Spleen (tissue), 11 donors: ENCODE measurements at regions not wholly inside any gene's neighbourhood (a gene's known extent, or its start where the extent isn't known, plus 50 kb on each side); places are given as distances from the start of the nearest gene placed in this dataset.
"Not testable (repeated sequence)": the region's sequence is repeated elsewhere in the genome, so short reads cannot be mapped to it uniquely, and the experiment has no call there.

Experiments
- DNase-seq: peaks from one replicate; pipeline ENCODE4 v3.0.0-alpha.2; 2020
- H3K27ac ChIP-seq, 8 donors: fragments of 200-600 bp; sonication (generic) in 7 of 8; 1 replicate in 4 of 8; 2 replicates in 4 of 8; pipeline versions ENCODE4 v1.5.0 to v1.8.0; 2016 to 2021; ENCODE audit warnings: inconsistent platforms in 4 of 8, mild to moderate bottlenecking in 4 of 8, moderate library complexity in 1 of 8
- H3K27me3 ChIP-seq, 7 donors: fragments of 200-600 bp; sonication (generic) in 6 of 7; replicated peaks in 1 of 7; 1 replicate in 4 of 7; 2 replicates in 3 of 7; pipeline versions ENCODE4 v1.5.0 to v1.8.0; 2016 to 2021; ENCODE audit warnings: inconsistent platforms in 3 of 7, mild to moderate bottlenecking in 1 of 7
- H3K36me3 ChIP-seq, 6 donors: fragments of 200-600 bp; sonication (generic) in 5 of 6; 1 replicate in 4 of 6; 2 replicates in 2 of 6; pipeline versions ENCODE4 v1.5.0 to v1.8.0; 2016 to 2021; ENCODE audit warnings: inconsistent platforms in 2 of 6
- H3K4me1 ChIP-seq, 6 donors: fragments of 200-600 bp; sonication (generic) in 5 of 6; 1 replicate in 3 of 6; 2 replicates in 3 of 6; pipeline versions ENCODE4 v1.5.0 to v1.8.0; 2016 to 2021; ENCODE audit warnings: inconsistent platforms in 3 of 6
- H3K4me3 ChIP-seq, 8 donors: fragments of 200-600 bp; sonication (generic) in 7 of 8; 1 replicate in 4 of 8; 2 replicates in 4 of 8; pipeline versions ENCODE4 v1.5.0 to v1.8.0; 2016 to 2021; ENCODE audit warnings: inconsistent platforms in 4 of 8, mild to moderate bottlenecking in 4 of 8, moderate library complexity in 2 of 8
- H3K9me3 ChIP-seq, 8 donors: fragments of 200-600 bp; sonication (generic) in 7 of 8; 1 replicate in 4 of 8; 2 replicates in 4 of 8; pipeline versions ENCODE4 v1.5.0 to v1.8.0; 2016 to 2021; ENCODE audit warnings: inconsistent platforms in 4 of 8
- CTCF ChIP-seq, 11 experiments: fragments of 200-600 bp in 7 of 11; fragments of 450-650 bp in 4 of 11; sonication (generic) in 4 of 11; IDR thresholded peaks in 8 of 11; conservative IDR thresholded peaks in 3 of 11; 1 replicate in 7 of 11; 2 replicates in 4 of 11; pipeline versions ENCODE4 v1.4.0 to v1.8.0; 2016 to 2021; ENCODE audit warnings: antibody characterized with exemption in 11 of 11, inconsistent platforms in 4 of 11, mild to moderate bottlenecking in 1 of 11
- POLR2A ChIP-seq, 3 donors: fragments of 450-650 bp; IDR thresholded peaks; one replicate each; pipeline ENCODE4 v1.5.1; 2017; ENCODE audit warnings: antibody characterized with exemption in 3 of 3, mild to moderate bottlenecking in 1 of 3
- POLR2AphosphoS5 ChIP-seq, 3 donors: sonication (generic); formaldehyde crosslinking; IDR thresholded peaks; one replicate each; pipeline ENCODE4 v1.5.1; 2017; ENCODE audit warnings: antibody characterized with exemption in 3 of 3
- WGBS, 5 donors: extraction: QIAGEN DNeasy Blood & Tissue Kit in 3 of 5; methylation state at CpG; one replicate each; pipeline versions ENCODE4 v1.1.5 to v1.1.7; 2013 to 2018; 5-methylcytosine and 5-hydroxymethylcytosine counted together
- intact Hi-C: fragments of 100-400 bp; cut with DNase I; formaldehyde crosslinking; loops from one replicate; pipeline ENCODE4 v1.15.0; 2023; ENCODE audit warnings: low total_unique reads
- donor health status: healthy with polysubstance abuse.
- donor health status: DM: no; HTN: no; CAD: no; lungs with moderate emphysema.
- donor health status: DM: no; HTN: no; CAD: no.
- donor health status: Bipolar disorder and iron deficiency.
- donor health status: healthy.
- donor health status: DM: no; HTN: no; CAD: no.
- donor health status: DM: yes; HTN: yes; CAD: no.

GRCh38 chr3:150323770-150324169 is 84.3 kb upstream of the TSC22D2 start:
- H3K36me3 ChIP-seq: no peaks in the 10 kb centered on the region
- H3K4me1 ChIP-seq: no peaks in the 10 kb centered on the region
- H3K4me3 ChIP-seq: no peak overlapping the region
- no peaks in the 10 kb centered on the region for H3K9me3 ChIP-seq
- no peak overlapping the region for H3K27ac ChIP-seq
- no peak for DNase-seq
- WGBS, 5 donors: 88 to 100% (median 96%) methylated on average over 1 of the region's 1 CpG
- TF ChIP-seq CTCF (IDR thresholded peaks at IDR 0.05 in 8 of 11, conservative IDR thresholded peaks at IDR 0.05 in 3 of 11) (no peak), POLR2AphosphoS5 (IDR thresholded peaks at IDR 0.05) (no peak), POLR2A (IDR thresholded peaks at IDR 0.05) (no peak)
- peaks cover 0 to 3% (median 0%) of the 10 kb centered on the region in 7 donors for H3K27me3 ChIP-seq
- intact Hi-C loops: no loop called here

GRCh38 chr3:150323091-150323490 is 85.0 kb upstream of the TSC22D2 start:
- H3K4me1 ChIP-seq, intact Hi-C loops, H3K9me3 ChIP-seq, H3K4me3 ChIP-seq, H3K27ac ChIP-seq, H3K27me3 ChIP-seq, DNase-seq, H3K36me3 ChIP-seq: not testable (repeated sequence)
- WGBS, 5 donors: 89 to 99% (median 97%) methylated on average over 1 to 23 of the region's 23 CpGs

GRCh38 chr3:150320971-150321370 is 87.1 kb upstream of the TSC22D2 start:
- 0 to 79% (median 50%) methylated on average over 1 of the region's 1 CpG for WGBS, 5 donors

GRCh38 chr3:150319900-150320299 is 88.2 kb upstream of the TSC22D2 start:
- H3K4me3 ChIP-seq: no peak overlapping the region
- intact Hi-C loops: no loop called here
- no peaks in the 10 kb centered on the region for H3K36me3 ChIP-seq
- no peaks in the 10 kb centered on the region for H3K4me1 ChIP-seq
- TF ChIP-seq POLR2A (IDR thresholded peaks at IDR 0.05) (no peak), CTCF (IDR thresholded peaks at IDR 0.05 in 8 of 11, conservative IDR thresholded peaks at IDR 0.05 in 3 of 11) (no peak), POLR2AphosphoS5 (IDR thresholded peaks at IDR 0.05) (no peak)
- no peaks in the 10 kb centered on the region for H3K27me3 ChIP-seq
- no peaks in the 10 kb centered on the region for H3K9me3 ChIP-seq
- DNase-seq: no peak
- H3K27ac ChIP-seq: no peak overlapping the region

More at GRCh38 chr3:150320971-150321370, 87.1 kb upstream of the TSC22D2 start:
- H3K4me1 ChIP-seq, H3K9me3 ChIP-seq, H3K27me3 ChIP-seq, H3K36me3 ChIP-seq, H3K27ac ChIP-seq, DNase-seq, intact Hi-C loops, H3K4me3 ChIP-seq: not testable (repeated sequence)

- H3K4me3 ChIP-seq: no peak overlapping the region
- H3K4me1 ChIP-seq: no peaks in the 10 kb centered on the region
- WGBS, 5 donors: 76 to 89% (median 82%) methylated on average over 2 of the region's 2 CpGs
- H3K36me3 ChIP-seq: no peaks in the 10 kb centered on the region
- no peak for TF ChIP-seq POLR2AphosphoS5 (IDR thresholded peaks at IDR 0.05)
- TF ChIP-seq CTCF (IDR thresholded peaks at IDR 0.05 in 8 of 11, conservative IDR thresholded peaks at IDR 0.05 in 3 of 11): no peak
- no peak overlapping the region for H3K27ac ChIP-seq
- no peak for DNase-seq
- intact Hi-C loops: no loop called here
- H3K9me3 ChIP-seq: no peaks in the 10 kb centered on the region
- H3K27me3 ChIP-seq: no peaks in the 10 kb centered on the region
Observed at GRCh38 chr3:150317469-150317868, 90.6 kb upstream of the TSC22D2 start.
